Activated naive CD4-positive, alpha-beta T cell treated with anti-CD3 and anti-CD28 coated beads, Interleukin-2, amount 50 U/mL, for 16 hours (primary cell): ENCODE measurements at regions not wholly inside any gene's neighbourhood (a gene's known extent, or its start where the extent isn't known, plus 50 kb on each side); places are given as distances from the start of the nearest gene placed in this dataset.
"Not testable (repeated sequence)": the region's sequence is repeated elsewhere in the genome, so short reads cannot be mapped to it uniquely, and the experiment has no call there.

Source experiments
- DNase-seq: peaks from one replicate; pipeline ENCODE4 v3.0.0-alpha.2; 2020

- DNase-seq = no peak
Observed at GRCh38 chr11:87455180-87455579, 417.4 kb downstream of the TMEM135 start.

- DNase-seq = no peak
Observed at GRCh38 chr11:87454241-87454640, 416.5 kb downstream of the TMEM135 start.

GRCh38 chr11:87453531-87454089, 415.9 kb downstream of the TMEM135 start:
- DNase-seq = no peak

- not testable (repeated sequence) for DNase-seq
Observed at GRCh38 chr11:87452025-87452424, 414.3 kb downstream of the TMEM135 start.

- DNase-seq = no peak
Observed at GRCh38 chr11:87451395-87451794, 413.7 kb downstream of the TMEM135 start.

- no peak for DNase-seq
Observed at GRCh38 chr11:87447606-87448005, 409.9 kb downstream of the TMEM135 start.

- DNase-seq = no peak
Observed at GRCh38 chr11:87444993-87445392, 407.3 kb downstream of the TMEM135 start.

GRCh38 chr11:87443707-87444106, 406.0 kb downstream of the TMEM135 start:
- DNase-seq = no peak

- no peak for DNase-seq
Observed at GRCh38 chr11:87440076-87440770, 402.5 kb downstream of the TMEM135 start.

- no peak for DNase-seq
Observed at GRCh38 chr11:87438416-87438815, 400.7 kb downstream of the TMEM135 start.

- DNase-seq = no peak
Observed at GRCh38 chr11:87437844-87438223, 400.1 kb downstream of the TMEM135 start.

GRCh38 chr11:87437133-87437843, 399.6 kb downstream of the TMEM135 start:
- no peak for DNase-seq

- DNase-seq = no peak
Observed at GRCh38 chr11:87432022-87432421, 394.3 kb downstream of the TMEM135 start.

- DNase-seq = no peak
Observed at GRCh38 chr11:87431392-87431791, 393.7 kb downstream of the TMEM135 start.

GRCh38 chr11:87430821-87431220, 393.1 kb downstream of the TMEM135 start:
- DNase-seq = no peak

- no peak for DNase-seq
Observed at GRCh38 chr11:87429996-87430395, 392.3 kb downstream of the TMEM135 start.

GRCh38 chr11:87428266-87428665, 390.5 kb downstream of the TMEM135 start:
- DNase-seq = no peak

- no peak for DNase-seq
Observed at GRCh38 chr11:87425943-87426342, 388.2 kb downstream of the TMEM135 start.

- no peak for DNase-seq
Observed at GRCh38 chr11:87425391-87425790, 387.7 kb downstream of the TMEM135 start.

GRCh38 chr11:87423161-87423560, 385.4 kb downstream of the TMEM135 start:
- DNase-seq = no peak

- DNase-seq = no peak
Observed at GRCh38 chr11:87422566-87422965, 384.8 kb downstream of the TMEM135 start.

- no peak for DNase-seq
Observed at GRCh38 chr11:87421422-87421821, 383.7 kb downstream of the TMEM135 start.

GRCh38 chr11:87417951-87418350, 380.2 kb downstream of the TMEM135 start:
- DNase-seq = no peak

- no peak for DNase-seq
Observed at GRCh38 chr11:87405843-87406242, 368.1 kb downstream of the TMEM135 start.
